ENCODE measurements at regions not wholly inside any gene's neighbourhood (a gene's known extent, or its start where the extent isn't known, plus 50 kb on each side); places are given as distances from the start of the nearest gene placed in this dataset.

DNA sequence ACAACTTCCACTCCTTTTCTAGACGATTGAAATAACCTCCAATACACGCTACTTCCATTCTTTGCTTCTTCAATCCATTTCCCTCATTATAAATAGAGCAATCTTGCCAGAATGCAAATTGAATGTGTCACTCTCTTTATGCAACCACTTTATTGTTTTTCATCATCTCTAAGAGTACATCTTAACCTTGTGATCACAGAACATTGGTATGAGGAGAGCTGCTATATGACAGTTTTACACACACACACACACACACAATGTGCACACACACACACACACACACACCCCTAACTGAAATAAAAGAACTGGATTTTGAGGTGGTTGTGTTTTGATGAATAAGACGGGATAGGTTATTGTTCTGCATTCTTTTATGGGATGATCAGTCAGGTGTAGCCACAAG, 187.0 kb downstream of the HDGFL1 start:
- ChIA-PET CTCF (interaction anchor here (0.5 kb wide), 1 partner anchor 21 kb away, joined by 3 read pairs; no protein-coding TSS in a partner anchor), POLR2A (no interaction called here)
- TF ChIP-seq BCL11B (tag by site-specific recombination; IDR thresholded peaks at IDR 0.05; ENCODE audit: low read depth) = no peak
- TF ChIP-seq, protein P1, sequence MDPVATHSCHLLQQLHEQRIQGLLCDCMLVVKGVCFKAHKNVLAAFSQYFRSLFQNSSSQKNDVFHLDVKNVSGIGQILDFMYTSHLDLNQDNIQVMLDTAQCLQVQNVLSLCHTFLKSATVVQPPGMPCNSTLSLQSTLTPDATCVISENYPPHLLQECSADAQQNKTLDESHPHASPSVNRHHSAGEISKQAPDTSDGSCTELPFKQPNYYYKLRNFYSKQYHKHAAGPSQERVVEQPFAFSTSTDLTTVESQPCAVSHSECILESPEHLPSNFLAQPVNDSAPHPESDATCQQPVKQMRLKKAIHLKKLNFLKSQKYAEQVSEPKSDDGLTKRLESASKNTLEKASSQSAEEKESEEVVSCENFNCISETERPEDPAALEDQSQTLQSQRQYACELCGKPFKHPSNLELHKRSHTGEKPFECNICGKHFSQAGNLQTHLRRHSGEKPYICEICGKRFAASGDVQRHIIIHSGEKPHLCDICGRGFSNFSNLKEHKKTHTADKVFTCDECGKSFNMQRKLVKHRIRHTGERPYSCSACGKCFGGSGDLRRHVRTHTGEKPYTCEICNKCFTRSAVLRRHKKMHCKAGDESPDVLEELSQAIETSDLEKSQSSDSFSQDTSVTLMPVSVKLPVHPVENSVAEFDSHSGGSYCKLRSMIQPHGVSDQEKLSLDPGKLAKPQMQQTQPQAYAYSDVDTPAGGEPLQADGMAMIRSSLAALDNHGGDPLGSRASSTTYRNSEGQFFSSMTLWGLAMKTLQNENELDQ (tag by site-specific recombination; IDR thresholded peaks at IDR 0.05; ENCODE audit: low read depth) = no peak
- TF ChIP-seq ZNF544 (tag by site-specific recombination; IDR thresholded peaks at IDR 0.05) = no peak
- no peak for TF ChIP-seq RBAK (tag by site-specific recombination; IDR thresholded peaks at IDR 0.05)
- TF ChIP-seq ZNF394 (tag by site-specific recombination; IDR thresholded peaks at IDR 0.05; ENCODE audit: borderline replicate concordance) = no peak
- TF ChIP-seq ZFP3 (tag by site-specific recombination; IDR thresholded peaks at IDR 0.05; ENCODE audit: low read depth) = no peak
- no peak for TF ChIP-seq ZNF37A (tag by site-specific recombination; IDR thresholded peaks at IDR 0.05)
- TF ChIP-seq ZNF302 (tag by site-specific recombination; IDR thresholded peaks at IDR 0.05; ENCODE audit: low read depth) = no peak
- TF ChIP-seq, protein P2, sequence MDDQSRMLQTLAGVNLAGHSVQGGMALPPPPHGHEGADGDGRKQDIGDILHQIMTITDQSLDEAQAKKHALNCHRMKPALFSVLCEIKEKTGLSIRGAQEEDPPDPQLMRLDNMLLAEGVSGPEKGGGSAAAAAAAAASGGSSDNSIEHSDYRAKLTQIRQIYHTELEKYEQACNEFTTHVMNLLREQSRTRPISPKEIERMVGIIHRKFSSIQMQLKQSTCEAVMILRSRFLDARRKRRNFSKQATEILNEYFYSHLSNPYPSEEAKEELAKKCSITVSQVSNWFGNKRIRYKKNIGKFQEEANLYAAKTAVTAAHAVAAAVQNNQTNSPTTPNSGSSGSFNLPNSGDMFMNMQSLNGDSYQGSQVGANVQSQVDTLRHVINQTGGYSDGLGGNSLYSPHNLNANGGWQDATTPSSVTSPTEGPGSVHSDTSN (CRISPR knock-in tag; IDR thresholded peaks at IDR 0.05) = no peak
- TF ChIP-seq BCL11A (tag by site-specific recombination; IDR thresholded peaks at IDR 0.05; ENCODE audit: low read depth) = no peak
- no peak for TF ChIP-seq ZNF423 (tag by site-specific recombination; IDR thresholded peaks at IDR 0.05)
- TF ChIP-seq YY2 (tag by site-specific recombination; IDR thresholded peaks at IDR 0.05) = no peak
- H3K36me3 ChIP-seq (ENCODE audit: control insufficient read depth in 2 of 2, insufficient read depth in 1 of 2, low read length in 2 of 2) = no peaks in the 10 kb centered on the region
- H3K27ac ChIP-seq (ENCODE audit: extremely low read depth, low read depth, low read length) = no peak overlapping the region
- H3K4me1 ChIP-seq (ENCODE audit: control insufficient read depth, insufficient read depth, low read length) = no peaks in the 10 kb centered on the region
- H3K4me3 ChIP-seq (ENCODE audit: low read depth, low read length) = no peak overlapping the region
- no peaks in the 10 kb centered on the region for H3K9me3 ChIP-seq (ENCODE audit: control insufficient read depth, insufficient read depth, low read depth, low read length)

DNA sequence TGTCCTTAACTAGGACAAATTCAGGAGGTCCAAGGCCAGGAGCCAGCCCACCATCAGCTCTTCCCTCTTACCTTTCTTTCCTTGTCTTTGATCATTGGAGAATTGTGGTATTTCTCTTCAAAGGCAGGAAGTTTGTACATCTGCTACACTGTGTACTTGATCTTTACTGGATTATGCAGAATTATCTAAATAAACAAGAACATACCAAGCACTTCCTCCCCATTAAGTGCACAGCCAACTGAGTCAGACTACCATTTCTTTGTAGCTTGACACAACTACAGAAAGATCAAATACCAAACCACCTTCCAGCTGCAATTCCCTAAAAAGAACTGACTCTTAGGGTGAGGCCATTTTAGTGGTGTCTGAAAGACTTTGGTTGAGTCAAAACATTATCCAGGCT, 195.1 kb downstream of the HDGFL1 start:
- Histone ChIP-seq H3K27ac (ENCODE audit: extremely low read depth, low read depth, low read length) (no peak overlapping the region), H3K36me3 (ENCODE audit: control insufficient read depth in 2 of 2, insufficient read depth in 1 of 2, low read length in 2 of 2) (no peaks in the 10 kb centered on the region), H3K9me3 (ENCODE audit: control insufficient read depth, insufficient read depth, low read depth, low read length) (no peaks in the 10 kb centered on the region), H3K4me3 (ENCODE audit: low read depth, low read length) (no peak overlapping the region), H3K4me1 (ENCODE audit: control insufficient read depth, insufficient read depth, low read length) (no peaks in the 10 kb centered on the region)
- TF ChIP-seq ZNF132 (tag by site-specific recombination; IDR thresholded peaks at IDR 0.05; ENCODE audit: borderline replicate concordance) (no peak), ZNF23 (tag by site-specific recombination; IDR thresholded peaks at IDR 0.05; ENCODE audit: borderline replicate concordance) (no peak), ZNF521 (tag by site-specific recombination; IDR thresholded peaks at IDR 0.05) (no peak), GLIS1 (tag by site-specific recombination; IDR thresholded peaks at IDR 0.05) (no peak), MZF1 (tag by site-specific recombination; IDR thresholded peaks at IDR 0.05; ENCODE audit: borderline replicate concordance) (no peak), ZNF792 (tag by site-specific recombination; IDR thresholded peaks at IDR 0.05) (no peak), ZNF114 (tag by site-specific recombination; IDR thresholded peaks at IDR 0.05) (no peak)
- TF ChIP-seq, protein P3, sequence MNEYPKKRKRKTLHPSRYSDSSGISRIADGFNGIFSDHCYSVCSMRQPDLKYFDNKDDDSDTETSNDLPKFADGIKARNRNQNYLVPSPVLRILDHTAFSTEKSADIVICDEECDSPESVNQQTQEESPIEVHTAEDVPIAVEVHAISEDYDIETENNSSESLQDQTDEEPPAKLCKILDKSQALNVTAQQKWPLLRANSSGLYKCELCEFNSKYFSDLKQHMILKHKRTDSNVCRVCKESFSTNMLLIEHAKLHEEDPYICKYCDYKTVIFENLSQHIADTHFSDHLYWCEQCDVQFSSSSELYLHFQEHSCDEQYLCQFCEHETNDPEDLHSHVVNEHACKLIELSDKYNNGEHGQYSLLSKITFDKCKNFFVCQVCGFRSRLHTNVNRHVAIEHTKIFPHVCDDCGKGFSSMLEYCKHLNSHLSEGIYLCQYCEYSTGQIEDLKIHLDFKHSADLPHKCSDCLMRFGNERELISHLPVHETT (tag by site-specific recombination; IDR thresholded peaks at IDR 0.05) = no peak
- TF ChIP-seq, protein P4, sequence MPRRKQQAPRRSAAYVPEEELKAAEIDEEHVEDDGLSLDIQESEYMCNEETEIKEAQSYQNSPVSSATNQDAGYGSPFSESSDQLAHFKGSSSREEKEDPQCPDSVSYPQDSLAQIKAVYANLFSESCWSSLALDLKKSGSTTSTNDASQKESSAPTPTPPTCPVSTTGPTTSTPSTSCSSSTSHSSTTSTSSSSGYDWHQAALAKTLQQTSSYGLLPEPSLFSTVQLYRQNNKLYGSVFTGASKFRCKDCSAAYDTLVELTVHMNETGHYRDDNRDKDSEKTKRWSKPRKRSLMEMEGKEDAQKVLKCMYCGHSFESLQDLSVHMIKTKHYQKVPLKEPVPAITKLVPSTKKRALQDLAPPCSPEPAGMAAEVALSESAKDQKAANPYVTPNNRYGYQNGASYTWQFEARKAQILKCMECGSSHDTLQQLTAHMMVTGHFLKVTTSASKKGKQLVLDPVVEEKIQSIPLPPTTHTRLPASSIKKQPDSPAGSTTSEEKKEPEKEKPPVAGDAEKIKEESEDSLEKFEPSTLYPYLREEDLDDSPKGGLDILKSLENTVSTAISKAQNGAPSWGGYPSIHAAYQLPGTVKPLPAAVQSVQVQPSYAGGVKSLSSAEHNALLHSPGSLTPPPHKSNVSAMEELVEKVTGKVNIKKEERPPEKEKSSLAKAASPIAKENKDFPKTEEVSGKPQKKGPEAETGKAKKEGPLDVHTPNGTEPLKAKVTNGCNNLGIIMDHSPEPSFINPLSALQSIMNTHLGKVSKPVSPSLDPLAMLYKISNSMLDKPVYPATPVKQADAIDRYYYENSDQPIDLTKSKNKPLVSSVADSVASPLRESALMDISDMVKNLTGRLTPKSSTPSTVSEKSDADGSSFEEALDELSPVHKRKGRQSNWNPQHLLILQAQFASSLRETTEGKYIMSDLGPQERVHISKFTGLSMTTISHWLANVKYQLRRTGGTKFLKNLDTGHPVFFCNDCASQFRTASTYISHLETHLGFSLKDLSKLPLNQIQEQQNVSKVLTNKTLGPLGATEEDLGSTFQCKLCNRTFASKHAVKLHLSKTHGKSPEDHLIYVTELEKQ (tag by site-specific recombination; IDR thresholded peaks at IDR 0.05; ENCODE audit: borderline replicate concordance) = no peak
- ChIA-PET POLR2A (no interaction called here), CTCF (interaction anchor here (0.8 kb wide), 1 partner anchor 13 kb away, joined by 3 read pairs; no protein-coding TSS in a partner anchor)
